Prostate gland (tissue), 2 donors: ENCODE measurements at regions not wholly inside any gene's neighbourhood (a gene's known extent, or its start where the extent isn't known, plus 50 kb on each side); places are given as distances from the start of the nearest gene placed in this dataset.

Experiments
- CTCF ChIP-seq, 4 experiments: fragments of 200-600 bp in 2 of 4; fragments of 450-650 bp in 2 of 4; sonication (generic) in 2 of 4; IDR thresholded peaks; 1 replicate in 3 of 4; 2 replicates in 1 of 4; pipeline ENCODE4 v1.5.1; 2016 to 2019; ENCODE audit warnings: antibody characterized with exemption in 4 of 4, mild to moderate bottlenecking in 2 of 4, moderate library complexity in 2 of 4
- POLR2A ChIP-seq: fragments of 450-650 bp; IDR thresholded peaks from one replicate; pipeline ENCODE4 v1.6.1; 2016; ENCODE audit warnings: antibody characterized with exemption, mild to moderate bottlenecking
- POLR2AphosphoS5 ChIP-seq: sonication (generic); formaldehyde crosslinking; IDR thresholded peaks from one replicate; pipeline ENCODE4 v1.6.1; 2017; ENCODE audit warnings: antibody characterized with exemption

DNA sequence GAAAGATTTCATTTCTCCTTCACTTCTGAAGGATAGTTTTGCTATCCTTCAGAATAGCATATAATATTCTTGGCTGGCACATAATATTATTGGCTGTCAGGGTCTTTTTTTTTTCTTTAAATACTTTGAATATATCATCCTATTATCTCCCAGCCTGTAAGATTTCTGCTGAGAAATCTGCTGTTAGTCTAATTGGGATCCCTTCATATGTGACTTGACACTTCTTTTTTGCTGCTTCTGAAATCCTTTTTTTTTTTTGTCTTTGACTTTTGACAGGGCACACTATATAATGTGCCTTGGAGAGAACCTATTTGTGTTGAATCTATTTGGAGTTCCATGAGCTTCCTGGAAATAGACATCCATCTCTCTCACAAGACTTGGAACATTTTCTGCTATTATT is 136.9 kb upstream of the UBL3 start:
- TF ChIP-seq CTCF (IDR thresholded peaks at IDR 0.05) (no peak), POLR2AphosphoS5 (no peak), POLR2A (no peak)
